HEK293 (cell line): ENCODE measurements at regions not wholly inside any gene's neighbourhood (a gene's known extent, or its start where the extent isn't known, plus 50 kb on each side); places are given as distances from the start of the nearest gene placed in this dataset.

ENCODE experiments used
- MYNN ChIP-seq: fragments of 450-650 bp; formaldehyde crosslinking; IDR thresholded peaks from 2 replicates; pipeline ENCODE4 v1.5.1; 2016; ENCODE audit warnings: missing biosample characterization, missing genetic modification characterization, borderline replicate concordance
- YY2 ChIP-seq: fragments of 450-650 bp; formaldehyde crosslinking; IDR thresholded peaks from 2 replicates; pipeline ENCODE4 v1.5.1; 2016; ENCODE audit warnings: missing biosample characterization, missing genetic modification characterization
- ZBTB1 ChIP-seq: fragments of 450-650 bp; formaldehyde crosslinking; IDR thresholded peaks from 2 replicates; pipeline ENCODE4 v1.5.1; 2016; ENCODE audit warnings: missing biosample characterization, missing genetic modification characterization
- ZNF184 ChIP-seq: fragments of 450-650 bp; IDR thresholded peaks from 2 replicates; pipeline ENCODE4 v1.5.1; 2018; ENCODE audit warnings: missing biosample characterization, mild to moderate bottlenecking, missing genetic modification characterization
- ZNF585B ChIP-seq: fragments of 450-650 bp; formaldehyde crosslinking; IDR thresholded peaks from 2 replicates; pipeline ENCODE4 v1.5.1; 2016; ENCODE audit warnings: missing biosample characterization, missing genetic modification characterization
- ZNF792 ChIP-seq: fragments of 450-650 bp; formaldehyde crosslinking; IDR thresholded peaks from 2 replicates; pipeline ENCODE4 v1.5.1; 2016; ENCODE audit warnings: missing biosample characterization, missing genetic modification characterization
- TF ChIP-seq, protein P1 (sequence below): fragments of 450-650 bp; formaldehyde crosslinking; IDR thresholded peaks from 2 replicates; pipeline ENCODE4 v1.5.1; 2016; ENCODE audit warnings: missing biosample characterization, missing genetic modification characterization

- TF ChIP-seq ZNF792 (no peak), ZNF585B (tag by site-specific recombination) (no peak), ZBTB1 (tag by site-specific recombination) (no peak), YY2 (tag by site-specific recombination) (no peak), ZNF184 (tag by site-specific recombination) (no peak), MYNN (no peak)
- TF ChIP-seq, protein P1, sequence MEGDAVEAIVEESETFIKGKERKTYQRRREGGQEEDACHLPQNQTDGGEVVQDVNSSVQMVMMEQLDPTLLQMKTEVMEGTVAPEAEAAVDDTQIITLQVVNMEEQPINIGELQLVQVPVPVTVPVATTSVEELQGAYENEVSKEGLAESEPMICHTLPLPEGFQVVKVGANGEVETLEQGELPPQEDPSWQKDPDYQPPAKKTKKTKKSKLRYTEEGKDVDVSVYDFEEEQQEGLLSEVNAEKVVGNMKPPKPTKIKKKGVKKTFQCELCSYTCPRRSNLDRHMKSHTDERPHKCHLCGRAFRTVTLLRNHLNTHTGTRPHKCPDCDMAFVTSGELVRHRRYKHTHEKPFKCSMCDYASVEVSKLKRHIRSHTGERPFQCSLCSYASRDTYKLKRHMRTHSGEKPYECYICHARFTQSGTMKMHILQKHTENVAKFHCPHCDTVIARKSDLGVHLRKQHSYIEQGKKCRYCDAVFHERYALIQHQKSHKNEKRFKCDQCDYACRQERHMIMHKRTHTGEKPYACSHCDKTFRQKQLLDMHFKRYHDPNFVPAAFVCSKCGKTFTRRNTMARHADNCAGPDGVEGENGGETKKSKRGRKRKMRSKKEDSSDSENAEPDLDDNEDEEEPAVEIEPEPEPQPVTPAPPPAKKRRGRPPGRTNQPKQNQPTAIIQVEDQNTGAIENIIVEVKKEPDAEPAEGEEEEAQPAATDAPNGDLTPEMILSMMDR (tag by site-specific recombination): no peak
Measured at GRCh38 chr6:144710207-144710606, 425.1 kb downstream of the UTRN start.
